ENCODE measurements at regions not wholly inside any gene's neighbourhood (a gene's known extent, or its start where the extent isn't known, plus 50 kb on each side); places are given as distances from the start of the nearest gene placed in this dataset.

DNA sequence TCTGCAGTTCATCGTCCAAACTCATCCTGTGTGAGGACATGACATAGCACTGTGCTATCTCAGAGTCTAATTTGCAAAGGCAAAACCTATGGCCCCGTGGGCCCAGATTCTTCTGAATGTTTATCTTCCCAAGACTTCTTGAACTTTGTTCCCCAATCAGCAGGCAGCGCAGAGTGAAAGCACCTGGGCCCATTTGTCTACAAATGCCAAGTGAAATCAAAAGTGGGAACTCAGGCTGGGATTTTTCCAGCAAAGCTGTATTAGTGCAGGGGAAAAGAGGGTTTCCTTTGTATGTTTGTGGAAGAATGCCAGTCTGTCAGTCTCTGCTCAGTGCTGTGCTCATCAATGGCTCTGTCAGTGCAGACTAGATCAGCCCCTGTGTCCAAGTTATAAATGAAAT, 55.8 kb downstream of the FOXD1 start:
- Histone ChIP-seq H3K4me2 (no peak overlapping the region), H3K9me3 (no peaks in the 10 kb centered on the region), H3K4me3 (no peak overlapping the region), H3K4me1 (0 out of 3 replicates have a peak, but pooled peaks cover 5% of the 10 kb centered on the region), H3K27ac (no peak overlapping the region)
- no peak for DNase-seq (ENCODE audit: low read depth in 1 of 2, low spot score in 1 of 2)
- ChIA-PET CTCF (interaction anchor here (1.4 kb wide), 1 partner anchor 59 kb away, joined by 3 read pairs; no protein-coding TSS in a partner anchor), POLR2A (no interaction called here)
- no peak for TF ChIP-seq MYC (IDR thresholded peaks at IDR 0.05; ENCODE audit: borderline replicate concordance, low read length)
- TF ChIP-seq, protein P1, sequence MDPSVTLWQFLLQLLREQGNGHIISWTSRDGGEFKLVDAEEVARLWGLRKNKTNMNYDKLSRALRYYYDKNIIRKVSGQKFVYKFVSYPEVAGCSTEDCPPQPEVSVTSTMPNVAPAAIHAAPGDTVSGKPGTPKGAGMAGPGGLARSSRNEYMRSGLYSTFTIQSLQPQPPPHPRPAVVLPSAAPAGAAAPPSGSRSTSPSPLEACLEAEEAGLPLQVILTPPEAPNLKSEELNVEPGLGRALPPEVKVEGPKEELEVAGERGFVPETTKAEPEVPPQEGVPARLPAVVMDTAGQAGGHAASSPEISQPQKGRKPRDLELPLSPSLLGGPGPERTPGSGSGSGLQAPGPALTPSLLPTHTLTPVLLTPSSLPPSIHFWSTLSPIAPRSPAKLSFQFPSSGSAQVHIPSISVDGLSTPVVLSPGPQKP (IDR thresholded peaks at IDR 0.05; ENCODE audit: low read depth, low read length) = no peak
- TF ChIP-seq SREBF2 (IDR thresholded peaks at IDR 0.05) = no peak
- no peak for TF ChIP-seq POLR2A (IDR thresholded peaks at IDR 0.05; ENCODE audit: low read length)
- TF ChIP-seq TP53 (CRISPR knock-in tag; IDR thresholded peaks at IDR 0.05) = no peak
- no peak for TF ChIP-seq EHF (CRISPR knock-in tag; IDR thresholded peaks at IDR 0.05)
- TF ChIP-seq MAFK (IDR thresholded peaks at IDR 0.05; ENCODE audit: partially characterized antibody) = no peak
- TF ChIP-seq CHD4 (IDR thresholded peaks at IDR 0.05; ENCODE audit: borderline replicate concordance) = no peak
- no peak for TF ChIP-seq HOXB13 (CRISPR knock-in tag; IDR thresholded peaks at IDR 0.05; ENCODE audit: low read depth)
- TF ChIP-seq, protein P2, sequence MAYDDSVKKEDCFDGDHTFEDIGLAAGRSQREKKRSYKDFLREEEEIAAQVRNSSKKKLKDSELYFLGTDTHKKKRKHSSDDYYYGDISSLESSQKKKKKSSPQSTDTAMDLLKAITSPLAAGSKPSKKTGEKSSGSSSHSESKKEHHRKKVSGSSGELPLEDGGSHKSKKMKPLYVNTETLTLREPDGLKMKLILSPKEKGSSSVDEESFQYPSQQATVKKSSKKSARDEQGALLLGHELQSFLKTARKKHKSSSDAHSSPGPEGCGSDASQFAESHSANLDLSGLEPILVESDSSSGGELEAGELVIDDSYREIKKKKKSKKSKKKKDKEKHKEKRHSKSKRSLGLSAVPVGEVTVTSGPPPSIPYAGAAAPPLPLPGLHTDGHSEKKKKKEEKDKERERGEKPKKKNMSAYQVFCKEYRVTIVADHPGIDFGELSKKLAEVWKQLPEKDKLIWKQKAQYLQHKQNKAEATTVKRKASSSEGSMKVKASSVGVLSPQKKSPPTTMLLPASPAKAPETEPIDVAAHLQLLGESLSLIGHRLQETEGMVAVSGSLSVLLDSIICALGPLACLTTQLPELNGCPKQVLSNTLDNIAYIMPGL (CRISPR knock-in tag; IDR thresholded peaks at IDR 0.05; ENCODE audit: borderline replicate concordance) = no peak
- TF ChIP-seq, protein P3, sequence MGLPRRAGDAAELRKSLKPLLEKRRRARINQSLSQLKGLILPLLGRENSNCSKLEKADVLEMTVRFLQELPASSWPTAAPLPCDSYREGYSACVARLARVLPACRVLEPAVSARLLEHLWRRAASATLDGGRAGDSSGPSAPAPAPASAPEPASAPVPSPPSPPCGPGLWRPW (IDR thresholded peaks at IDR 0.05) = no peak
- 54% methylated on average over 3 of the region's 3 CpGs for WGBS (ENCODE audit: missing lambda C conversion rate)
- FAIRE-seq = no peak
- ATAC-seq = no peak

DNA sequence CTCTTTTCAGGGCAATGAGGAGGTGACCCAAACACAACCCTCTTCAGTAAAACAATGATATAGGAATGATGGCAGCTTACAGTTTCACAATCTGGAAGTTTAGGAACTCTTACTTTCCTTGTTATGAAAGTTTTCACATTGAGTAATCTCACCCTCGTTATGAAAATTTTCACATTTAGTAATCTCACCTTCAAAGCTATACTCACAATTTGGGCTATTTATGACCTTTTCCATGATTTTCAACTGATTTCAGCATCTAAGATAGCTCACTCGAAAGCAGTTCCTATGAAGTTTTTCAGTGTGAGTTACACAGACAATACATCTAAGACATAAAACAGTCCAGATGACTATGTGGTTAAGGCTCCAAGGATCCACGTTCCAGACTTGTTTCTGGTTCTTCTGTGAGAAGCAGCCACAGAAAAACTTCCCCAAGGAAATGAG, 57.1 kb downstream of the FOXD1 start:
- CTCF ChIA-PET = interaction anchor here (1.4 to 1.5 kb wide), 2 partner anchors 47 to 60 kb away, joined by 3 read pairs; no protein-coding TSS in a partner anchor

DNA sequence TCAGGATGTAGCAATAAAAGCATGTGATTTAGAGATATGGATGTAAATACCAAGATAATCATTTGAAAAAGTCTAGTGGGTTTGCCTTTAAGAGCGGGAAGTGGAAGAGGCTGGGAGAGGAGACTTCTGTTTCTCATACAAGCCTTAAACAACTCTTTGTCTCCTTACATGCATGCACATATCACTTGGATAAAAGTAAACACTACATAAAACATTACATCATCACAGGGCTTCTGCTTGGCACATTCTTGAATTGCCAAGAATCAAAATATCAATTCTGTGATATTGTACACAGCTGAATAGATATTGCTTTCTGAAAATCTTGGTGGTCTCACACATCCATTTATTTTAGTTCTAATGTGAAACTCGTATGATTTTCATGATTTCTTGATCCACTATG, 57.6 kb downstream of the FOXD1 start:
- 0 out of 3 replicates have a peak, but pooled peaks cover 2% of the 10 kb centered on the region for H3K9me3 ChIP-seq
- H3K27ac ChIP-seq = no peak overlapping the region
- TF ChIP-seq, protein P3 (IDR thresholded peaks at IDR 0.05) = no peak
- TF ChIP-seq ZFP36 (IDR thresholded peaks at IDR 0.05; ENCODE audit: borderline replicate concordance, partially characterized antibody) = no peak
- no peak for TF ChIP-seq EHF (CRISPR knock-in tag; IDR thresholded peaks at IDR 0.05)
- TF ChIP-seq ZC3H11A (IDR thresholded peaks at IDR 0.05) = no peak
- TF ChIP-seq, protein P4, sequence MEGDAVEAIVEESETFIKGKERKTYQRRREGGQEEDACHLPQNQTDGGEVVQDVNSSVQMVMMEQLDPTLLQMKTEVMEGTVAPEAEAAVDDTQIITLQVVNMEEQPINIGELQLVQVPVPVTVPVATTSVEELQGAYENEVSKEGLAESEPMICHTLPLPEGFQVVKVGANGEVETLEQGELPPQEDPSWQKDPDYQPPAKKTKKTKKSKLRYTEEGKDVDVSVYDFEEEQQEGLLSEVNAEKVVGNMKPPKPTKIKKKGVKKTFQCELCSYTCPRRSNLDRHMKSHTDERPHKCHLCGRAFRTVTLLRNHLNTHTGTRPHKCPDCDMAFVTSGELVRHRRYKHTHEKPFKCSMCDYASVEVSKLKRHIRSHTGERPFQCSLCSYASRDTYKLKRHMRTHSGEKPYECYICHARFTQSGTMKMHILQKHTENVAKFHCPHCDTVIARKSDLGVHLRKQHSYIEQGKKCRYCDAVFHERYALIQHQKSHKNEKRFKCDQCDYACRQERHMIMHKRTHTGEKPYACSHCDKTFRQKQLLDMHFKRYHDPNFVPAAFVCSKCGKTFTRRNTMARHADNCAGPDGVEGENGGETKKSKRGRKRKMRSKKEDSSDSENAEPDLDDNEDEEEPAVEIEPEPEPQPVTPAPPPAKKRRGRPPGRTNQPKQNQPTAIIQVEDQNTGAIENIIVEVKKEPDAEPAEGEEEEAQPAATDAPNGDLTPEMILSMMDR (IDR thresholded peaks at IDR 0.05) = no peak
- TF ChIP-seq RFX5 (IDR thresholded peaks at IDR 0.05) = no peak
- TF ChIP-seq, protein P1 (IDR thresholded peaks at IDR 0.05; ENCODE audit: low read depth, low read length) = no peak
- TF ChIP-seq MYC (IDR thresholded peaks at IDR 0.05; ENCODE audit: borderline replicate concordance, low read length) = no peak
- no peak for TF ChIP-seq HOXB5 (CRISPR knock-in tag; IDR thresholded peaks at IDR 0.05)
- no peak for TF ChIP-seq CBX8 (IDR thresholded peaks at IDR 0.05)
- TF ChIP-seq, protein P5, sequence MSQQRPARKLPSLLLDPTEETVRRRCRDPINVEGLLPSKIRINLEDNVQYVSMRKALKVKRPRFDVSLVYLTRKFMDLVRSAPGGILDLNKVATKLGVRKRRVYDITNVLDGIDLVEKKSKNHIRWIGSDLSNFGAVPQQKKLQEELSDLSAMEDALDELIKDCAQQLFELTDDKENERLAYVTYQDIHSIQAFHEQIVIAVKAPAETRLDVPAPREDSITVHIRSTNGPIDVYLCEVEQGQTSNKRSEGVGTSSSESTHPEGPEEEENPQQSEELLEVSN (IDR thresholded peaks at IDR 0.05; ENCODE audit: borderline replicate concordance, low read depth) = no peak
- TF ChIP-seq, protein P6, sequence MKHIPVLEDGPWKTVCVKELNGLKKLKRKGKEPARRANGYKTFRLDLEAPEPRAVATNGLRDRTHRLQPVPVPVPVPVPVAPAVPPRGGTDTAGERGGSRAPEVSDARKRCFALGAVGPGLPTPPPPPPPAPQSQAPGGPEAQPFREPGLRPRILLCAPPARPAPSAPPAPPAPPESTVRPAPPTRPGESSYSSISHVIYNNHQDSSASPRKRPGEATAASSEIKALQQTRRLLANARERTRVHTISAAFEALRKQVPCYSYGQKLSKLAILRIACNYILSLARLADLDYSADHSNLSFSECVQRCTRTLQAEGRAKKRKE (CRISPR knock-in tag; IDR thresholded peaks at IDR 0.05; ENCODE audit: low read depth) = no peak
- TF ChIP-seq FOSL2 (IDR thresholded peaks at IDR 0.05) = no peak
- no peak for TF ChIP-seq FOSL2 (CRISPR knock-in tag; IDR thresholded peaks at IDR 0.05)
- DNase-seq (ENCODE audit: low read depth in 1 of 2, low spot score in 1 of 2) (no peak), ATAC-seq (no peak), FAIRE-seq (no peak)
- H3K4me1 ChIP-seq = 0 out of 3 replicates have a peak, but pooled peaks cover 5% of the 10 kb centered on the region
- no peak overlapping the region for H3K4me2 ChIP-seq
- ChIA-PET CTCF (interaction anchor here (1.5 kb wide), 1 partner anchor 47 kb away, joined by 3 read pairs; no protein-coding TSS in a partner anchor), POLR2A (no interaction called here)
- H3K4me3 ChIP-seq = no peak overlapping the region
- WGBS (ENCODE audit: missing lambda C conversion rate) = 60% methylated on average over 2 of the region's 2 CpGs

More for the DNA sequence above, 57.1 kb downstream of the FOXD1 start:
- 0 out of 3 replicates have a peak, but pooled peaks cover 5% of the 10 kb centered on the region for H3K4me1 ChIP-seq
- no peak overlapping the region for H3K4me3 ChIP-seq
- 67% methylated on average over 3 of the region's 3 CpGs for WGBS (ENCODE audit: missing lambda C conversion rate)
- ATAC-seq = no peak
- no peak overlapping the region for H3K4me2 ChIP-seq
- H3K9me3 ChIP-seq = no peaks in the 10 kb centered on the region
- FAIRE-seq = no peak
- POLR2A ChIA-PET = no interaction called here
- H3K27ac ChIP-seq = no peak overlapping the region
- no peak for DNase-seq (ENCODE audit: low read depth in 1 of 2, low spot score in 1 of 2)
- TF ChIP-seq CBX2 (IDR thresholded peaks at IDR 0.05; ENCODE audit: borderline replicate concordance, low read depth) (no peak), POLR2AphosphoS2 (conservative IDR thresholded peaks at IDR 0.05; ENCODE audit: low read length) (no peak), FOSB (CRISPR knock-in tag; IDR thresholded peaks at IDR 0.05) (no peak), MAFK (IDR thresholded peaks at IDR 0.05; ENCODE audit: partially characterized antibody) (no peak), MYC (IDR thresholded peaks at IDR 0.05; ENCODE audit: borderline replicate concordance, low read length) (no peak), TFCP2L1 (CRISPR knock-in tag; IDR thresholded peaks at IDR 0.05) (no peak)

All from A549 (cell line).